ENCODE measurements at regions not wholly inside any gene's neighbourhood (a gene's known extent, or its start where the extent isn't known, plus 50 kb on each side); places are given as distances from the start of the nearest gene placed in this dataset.
"Not testable (repeated sequence)": the region's sequence is repeated elsewhere in the genome, so short reads cannot be mapped to it uniquely, and the experiment has no call there.

GRCh38 chr6:11460837-11461661 is 76.5 kb upstream of the TMEM170B start:
- Mint-ChIP-seq H3K4me1 (peaks cover 4% of the 10 kb centered on the region), H3K27me3 (ENCODE audit: low read depth) (no peaks in the 10 kb centered on the region), H3K9me3 (peaks cover under 1% of the 10 kb centered on the region), H3K4me3 (no peak overlapping the region), H3K36me3 (ENCODE audit: low read depth) (peaks cover 3% of the 10 kb centered on the region), H3K27ac (ENCODE audit: unreplicated experiment) (no peak overlapping the region)
- TF ChIP-seq, protein P1, sequence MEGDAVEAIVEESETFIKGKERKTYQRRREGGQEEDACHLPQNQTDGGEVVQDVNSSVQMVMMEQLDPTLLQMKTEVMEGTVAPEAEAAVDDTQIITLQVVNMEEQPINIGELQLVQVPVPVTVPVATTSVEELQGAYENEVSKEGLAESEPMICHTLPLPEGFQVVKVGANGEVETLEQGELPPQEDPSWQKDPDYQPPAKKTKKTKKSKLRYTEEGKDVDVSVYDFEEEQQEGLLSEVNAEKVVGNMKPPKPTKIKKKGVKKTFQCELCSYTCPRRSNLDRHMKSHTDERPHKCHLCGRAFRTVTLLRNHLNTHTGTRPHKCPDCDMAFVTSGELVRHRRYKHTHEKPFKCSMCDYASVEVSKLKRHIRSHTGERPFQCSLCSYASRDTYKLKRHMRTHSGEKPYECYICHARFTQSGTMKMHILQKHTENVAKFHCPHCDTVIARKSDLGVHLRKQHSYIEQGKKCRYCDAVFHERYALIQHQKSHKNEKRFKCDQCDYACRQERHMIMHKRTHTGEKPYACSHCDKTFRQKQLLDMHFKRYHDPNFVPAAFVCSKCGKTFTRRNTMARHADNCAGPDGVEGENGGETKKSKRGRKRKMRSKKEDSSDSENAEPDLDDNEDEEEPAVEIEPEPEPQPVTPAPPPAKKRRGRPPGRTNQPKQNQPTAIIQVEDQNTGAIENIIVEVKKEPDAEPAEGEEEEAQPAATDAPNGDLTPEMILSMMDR (conservative IDR thresholded peaks at IDR 0.05), result no peak
- no peak for DNase-seq (ENCODE audit: low read depth, low spot score)

GRCh38 chr6:11460001-11460668 is 77.4 kb upstream of the TMEM170B start:
- DNase-seq (ENCODE audit: low read depth, low spot score), result no peak
- Mint-ChIP-seq H3K4me1 (peaks cover 4% of the 10 kb centered on the region), H3K4me3 (no peak overlapping the region), H3K9me3 (peaks cover 3% of the 10 kb centered on the region), H3K27ac (ENCODE audit: unreplicated experiment) (no peak overlapping the region), H3K36me3 (ENCODE audit: low read depth) (peaks cover 3% of the 10 kb centered on the region), H3K27me3 (ENCODE audit: low read depth) (no peaks in the 10 kb centered on the region)
- TF ChIP-seq, protein P1 (conservative IDR thresholded peaks at IDR 0.05), result no peak

GRCh38 chr6:11459079-11459610 is 78.4 kb upstream of the TMEM170B start:
- DNase-seq (ENCODE audit: low read depth, low spot score), result no peak
- Mint-ChIP-seq H3K27me3 (ENCODE audit: low read depth) (no peaks in the 10 kb centered on the region), H3K4me3 (no peak overlapping the region), H3K27ac (ENCODE audit: unreplicated experiment) (no peak overlapping the region), H3K4me1 (peaks cover 4% of the 10 kb centered on the region), H3K9me3 (peaks cover 6% of the 10 kb centered on the region), H3K36me3 (ENCODE audit: low read depth) (peaks cover 3% of the 10 kb centered on the region)
- TF ChIP-seq, protein P1 (conservative IDR thresholded peaks at IDR 0.05), result no peak

DNA sequence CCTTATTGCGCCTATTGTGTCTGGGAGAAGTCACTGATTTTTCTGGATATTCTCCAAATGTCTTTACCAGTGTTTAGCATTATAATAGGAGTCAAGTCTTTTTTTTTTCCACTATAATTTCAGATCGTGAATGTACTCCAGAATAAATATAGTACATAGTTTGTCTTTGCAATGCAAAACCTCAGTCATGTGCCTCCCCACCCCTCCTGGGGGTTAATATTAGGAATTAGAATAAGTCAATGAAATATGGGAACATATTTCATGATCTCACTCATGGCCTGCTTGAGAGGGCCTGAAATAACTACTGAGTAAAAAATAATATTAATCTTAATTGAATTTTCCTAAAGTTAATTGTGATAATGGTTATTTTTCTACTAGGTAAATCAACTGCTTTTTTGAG is 79.0 kb upstream of the TMEM170B start:
- peaks cover 3% of the 10 kb centered on the region for H3K36me3 Mint-ChIP-seq (ENCODE audit: low read depth)
- no peak overlapping the region for H3K4me3 Mint-ChIP-seq
- H3K4me1 Mint-ChIP-seq, result peaks cover 4% of the 10 kb centered on the region
- no peak overlapping the region for H3K27ac Mint-ChIP-seq (ENCODE audit: unreplicated experiment)
- no peak for DNase-seq (ENCODE audit: low read depth, low spot score)
- H3K27me3 Mint-ChIP-seq (ENCODE audit: low read depth), result no peaks in the 10 kb centered on the region
- peaks cover 6% of the 10 kb centered on the region for H3K9me3 Mint-ChIP-seq
- TF ChIP-seq, protein P1 (conservative IDR thresholded peaks at IDR 0.05), result no peak

GRCh38 chr6:11457422-11457821 is 80.1 kb upstream of the TMEM170B start:
- not testable (repeated sequence) for DNase-seq (ENCODE audit: low read depth, low spot score); H3K4me1 Mint-ChIP-seq; H3K36me3 Mint-ChIP-seq (ENCODE audit: low read depth); H3K4me3 Mint-ChIP-seq; H3K27me3 Mint-ChIP-seq (ENCODE audit: low read depth); H3K27ac Mint-ChIP-seq (ENCODE audit: unreplicated experiment)
- H3K9me3 Mint-ChIP-seq, result peaks cover 12% of the 10 kb centered on the region

DNA sequence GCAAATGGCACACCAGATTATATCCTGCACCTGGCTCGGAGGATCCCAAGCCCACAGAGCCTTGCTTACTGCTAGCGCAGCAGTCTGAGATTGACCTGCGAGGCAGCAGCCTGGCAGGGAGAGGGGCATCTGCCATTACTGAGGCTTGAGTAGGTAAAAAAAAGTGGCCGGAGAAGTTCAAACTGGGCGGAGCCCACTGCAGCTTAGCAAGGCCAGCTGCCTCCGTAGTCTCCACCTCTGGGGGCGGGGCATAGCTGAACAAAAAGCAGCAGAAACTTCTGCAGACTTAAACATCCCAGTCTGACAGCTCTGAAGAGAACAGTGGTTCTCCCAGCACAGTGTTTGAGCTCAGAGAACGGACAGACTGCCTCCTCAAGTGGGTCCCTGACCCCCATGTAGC is 85.4 kb upstream of the TMEM170B start:
- H3K36me3 Mint-ChIP-seq (ENCODE audit: low read depth); DNase-seq (ENCODE audit: low read depth, low spot score); H3K4me3 Mint-ChIP-seq; H3K4me1 Mint-ChIP-seq; H3K27me3 Mint-ChIP-seq (ENCODE audit: low read depth); H3K27ac Mint-ChIP-seq (ENCODE audit: unreplicated experiment): not testable (repeated sequence)
- H3K9me3 Mint-ChIP-seq, result peaks cover 15% of the 10 kb centered on the region
